Testis (tissue), 2 donors: ENCODE measurements at regions not wholly inside any gene's neighbourhood (a gene's known extent, or its start where the extent isn't known, plus 50 kb on each side); places are given as distances from the start of the nearest gene placed in this dataset.

Experiments used
- POLR2A ChIP-seq: fragments of 450-650 bp; IDR thresholded peaks from one replicate; pipeline ENCODE4 v1.6.1; 2017; ENCODE audit warnings: antibody characterized with exemption, mild to moderate bottlenecking, moderate library complexity
- TF ChIP-seq, protein P1 (sequence below), 3 experiments: fragments of 450-650 bp in 2 of 3; fragments of 200-600 bp in 1 of 3; sonication (generic) in 1 of 3; IDR thresholded peaks; one replicate each; pipeline ENCODE4 v1.5.1; 2016 to 2019; ENCODE audit warnings: antibody characterized with exemption in 3 of 3, mild to moderate bottlenecking in 2 of 3, moderate library complexity in 1 of 3

DNA sequence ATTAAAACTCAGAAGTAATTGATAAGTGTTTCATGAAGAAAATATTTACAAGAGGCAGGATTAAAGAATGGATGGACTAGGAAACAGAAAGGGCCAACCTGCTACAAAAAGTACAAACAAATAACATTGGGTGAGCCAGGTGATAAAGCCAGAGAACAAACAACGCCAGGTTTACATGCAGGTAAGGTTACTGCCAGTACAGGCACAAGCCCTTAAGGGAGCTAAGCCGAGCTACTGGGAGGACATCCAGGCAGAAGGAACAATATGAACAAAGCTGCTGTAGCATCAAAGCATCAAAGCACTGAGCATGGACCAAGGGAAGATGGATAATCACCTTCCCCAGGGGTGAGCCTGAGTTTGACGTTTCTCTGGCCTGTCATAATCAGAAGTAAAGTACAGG, 380.7 kb downstream of the SEC16B start:
- TF ChIP-seq, protein P1, sequence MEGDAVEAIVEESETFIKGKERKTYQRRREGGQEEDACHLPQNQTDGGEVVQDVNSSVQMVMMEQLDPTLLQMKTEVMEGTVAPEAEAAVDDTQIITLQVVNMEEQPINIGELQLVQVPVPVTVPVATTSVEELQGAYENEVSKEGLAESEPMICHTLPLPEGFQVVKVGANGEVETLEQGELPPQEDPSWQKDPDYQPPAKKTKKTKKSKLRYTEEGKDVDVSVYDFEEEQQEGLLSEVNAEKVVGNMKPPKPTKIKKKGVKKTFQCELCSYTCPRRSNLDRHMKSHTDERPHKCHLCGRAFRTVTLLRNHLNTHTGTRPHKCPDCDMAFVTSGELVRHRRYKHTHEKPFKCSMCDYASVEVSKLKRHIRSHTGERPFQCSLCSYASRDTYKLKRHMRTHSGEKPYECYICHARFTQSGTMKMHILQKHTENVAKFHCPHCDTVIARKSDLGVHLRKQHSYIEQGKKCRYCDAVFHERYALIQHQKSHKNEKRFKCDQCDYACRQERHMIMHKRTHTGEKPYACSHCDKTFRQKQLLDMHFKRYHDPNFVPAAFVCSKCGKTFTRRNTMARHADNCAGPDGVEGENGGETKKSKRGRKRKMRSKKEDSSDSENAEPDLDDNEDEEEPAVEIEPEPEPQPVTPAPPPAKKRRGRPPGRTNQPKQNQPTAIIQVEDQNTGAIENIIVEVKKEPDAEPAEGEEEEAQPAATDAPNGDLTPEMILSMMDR (IDR thresholded peaks at IDR 0.05) = no peak
- no peak for TF ChIP-seq POLR2A
